Testis (tissue), 2 donors: ENCODE measurements at regions not wholly inside any gene's neighbourhood (a gene's known extent, or its start where the extent isn't known, plus 50 kb on each side); places are given as distances from the start of the nearest gene placed in this dataset.
"Not testable (repeated sequence)": the region's sequence is repeated elsewhere in the genome, so short reads cannot be mapped to it uniquely, and the experiment has no call there.

Source experiments
- DNase-seq: peaks from one replicate; pipeline ENCODE4 v3.0.0-alpha.2; 2019
- H3K27ac ChIP-seq, 2 donors: fragments of 200-600 bp; sonication (generic); one replicate each; pipeline ENCODE4 v1.5.1; 2019
- H3K27me3 ChIP-seq: fragments of 200-600 bp; sonication (generic); one replicate; pipeline ENCODE4 v1.5.1; 2019
- H3K36me3 ChIP-seq: fragments of 200-600 bp; sonication (generic); one replicate; pipeline ENCODE4 v1.5.1; 2017; ENCODE audit warnings: low read depth; ENCODE audit errors: missing control alignments
- H3K4me1 ChIP-seq: fragments of 200-600 bp; sonication (generic); one replicate; pipeline ENCODE4 v1.5.1; 2019
- H3K4me3 ChIP-seq, 2 donors: fragments of 200-600 bp; sonication (generic); one replicate each; pipeline ENCODE4 v1.5.1; 2017 to 2019
- H3K9me3 ChIP-seq: fragments of 200-600 bp; sonication (generic); one replicate; pipeline ENCODE4 v1.5.1; 2017
- CTCF ChIP-seq, 3 experiments: fragments of 450-650 bp in 2 of 3; fragments of 200-600 bp in 1 of 3; sonication (generic) in 1 of 3; IDR thresholded peaks; one replicate each; pipeline ENCODE4 v1.5.1; 2016 to 2019; ENCODE audit warnings: antibody characterized with exemption in 3 of 3, mild to moderate bottlenecking in 2 of 3, moderate library complexity in 1 of 3
- POLR2A ChIP-seq: fragments of 450-650 bp; IDR thresholded peaks from one replicate; pipeline ENCODE4 v1.6.1; 2017; ENCODE audit warnings: antibody characterized with exemption, mild to moderate bottlenecking, moderate library complexity
- WGBS, 2 donors: methylation state at CpG; one replicate each; pipeline ENCODE4 v1.1.5; 2018; 5-methylcytosine and 5-hydroxymethylcytosine counted together
- intact Hi-C: fragments of 100-400 bp; cut with DNase I; formaldehyde crosslinking; loops from one replicate; pipeline ENCODE4 v1.15.1; 2023; ENCODE audit warnings: low total_unique reads

- no peaks in the 10 kb centered on the region for H3K9me3 ChIP-seq
- peak overlapping the region; percentile 11 to 12 for H3K27ac ChIP-seq
- WGBS, 2 donors, result 38 to 44% methylated on average over 8 of the region's 8 CpGs
- peaks cover 10% of the 10 kb centered on the region for H3K4me1 ChIP-seq
- intact Hi-C loops, result no loop called here
- H3K27me3 ChIP-seq, result no peaks in the 10 kb centered on the region
- TF ChIP-seq CTCF (IDR thresholded peaks at IDR 0.05), result no peak
- no peak for TF ChIP-seq POLR2A
- no peaks in the 10 kb centered on the region for H3K36me3 ChIP-seq
- H3K4me3 ChIP-seq, result no peak overlapping the region
- DNase-seq, result peak; percentile 66
These were observed 233.2 kb downstream of the SPATA31A1 start for GRCh38 chr9:39588500-39589137.

DNA sequence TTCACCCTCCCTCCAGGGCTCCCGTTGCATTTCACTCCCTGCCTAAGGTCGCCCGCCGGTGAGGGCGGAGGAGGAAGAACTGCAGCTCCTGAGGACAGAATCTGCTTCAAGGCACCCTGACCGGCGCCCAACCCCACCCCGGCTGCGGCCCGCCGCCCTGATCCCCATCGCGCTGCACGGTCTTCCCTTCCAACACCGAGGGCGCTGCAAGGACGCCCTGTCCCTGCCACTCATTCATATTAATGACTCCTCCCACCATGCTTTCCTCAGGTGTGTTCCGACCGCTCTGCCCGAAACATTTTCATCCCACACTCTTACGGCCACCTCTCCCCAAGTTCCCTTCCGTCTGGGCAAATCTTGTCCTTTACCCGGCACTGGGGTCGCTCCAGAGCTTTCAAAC, 248.6 kb downstream of the SPATA31A1 start:
- WGBS, 2 donors, result 25% methylated on average over 5 of the region's 24 CpGs; no CpG with 5 or more reads in 1 of the 2 donors
- H3K27ac ChIP-seq, H3K27me3 ChIP-seq, H3K9me3 ChIP-seq, DNase-seq, H3K36me3 ChIP-seq, H3K4me1 ChIP-seq, H3K4me3 ChIP-seq, intact Hi-C loops: not testable (repeated sequence)

DNA sequence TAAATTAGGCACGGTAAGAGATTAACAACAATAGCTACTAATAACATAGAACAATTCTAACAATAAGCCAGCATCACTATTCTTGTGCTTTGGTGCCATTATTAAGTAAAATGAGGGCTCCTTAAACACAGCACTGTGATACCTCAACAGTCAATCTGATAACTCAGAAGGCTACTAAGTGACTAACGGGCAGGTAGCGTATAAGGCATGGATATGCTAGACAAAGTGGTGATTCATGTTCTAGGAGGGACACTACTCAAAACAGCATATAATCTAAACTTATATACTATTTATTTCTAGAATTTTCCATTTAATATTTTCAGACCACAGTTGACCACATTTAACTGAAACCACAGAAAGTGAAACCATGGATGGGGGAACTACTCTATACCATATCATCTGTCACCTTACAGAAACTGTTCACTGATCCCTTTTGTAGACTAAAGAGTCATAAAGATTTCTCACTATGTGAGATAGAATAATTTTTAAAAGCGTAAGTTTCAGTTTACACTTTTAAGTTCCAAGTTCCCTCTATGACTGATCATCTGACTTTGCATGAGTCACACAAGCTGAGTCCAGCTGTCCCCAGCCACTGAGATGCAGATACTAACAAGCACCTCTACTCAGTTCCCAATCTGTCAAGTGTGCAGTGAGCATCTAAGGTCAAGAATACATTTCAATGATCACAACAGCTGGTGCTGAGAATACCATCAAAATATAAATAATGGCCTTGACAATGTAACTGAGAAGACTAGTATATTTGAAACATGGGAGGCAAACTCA, 256.2 kb downstream of the SPATA31A1 start:
- H3K4me1 ChIP-seq, H3K27me3 ChIP-seq, H3K36me3 ChIP-seq, intact Hi-C loops, H3K4me3 ChIP-seq, H3K27ac ChIP-seq, DNase-seq, H3K9me3 ChIP-seq: not testable (repeated sequence)
- WGBS, 2 donors, result no CpG with 5 or more reads among the region's 4 CpGs

DNA sequence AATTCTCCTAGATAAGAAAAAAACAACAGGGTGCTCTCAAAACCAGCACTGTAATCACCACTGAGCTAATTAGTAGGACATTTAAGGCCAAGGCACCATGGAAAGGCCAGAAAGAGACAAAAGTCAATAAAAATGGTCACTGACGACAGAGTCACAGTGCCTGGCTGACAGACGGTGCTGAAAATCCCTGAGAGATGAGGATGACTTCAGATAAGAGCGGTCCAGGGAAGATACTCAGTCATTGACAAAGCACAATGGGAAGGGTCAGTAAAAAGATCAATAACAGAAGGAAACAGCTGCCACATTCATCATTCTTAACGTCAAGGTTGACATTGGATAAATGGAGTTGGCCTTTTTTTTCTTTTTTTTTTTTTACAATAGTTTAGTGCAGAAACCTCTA, 261.0 kb downstream of the SPATA31A1 start:
- H3K36me3 ChIP-seq, DNase-seq, H3K9me3 ChIP-seq, H3K4me1 ChIP-seq, H3K4me3 ChIP-seq, intact Hi-C loops, H3K27me3 ChIP-seq, H3K27ac ChIP-seq: not testable (repeated sequence)
- no CpG with 5 or more reads among the region's 4 CpGs for WGBS, 2 donors

DNA sequence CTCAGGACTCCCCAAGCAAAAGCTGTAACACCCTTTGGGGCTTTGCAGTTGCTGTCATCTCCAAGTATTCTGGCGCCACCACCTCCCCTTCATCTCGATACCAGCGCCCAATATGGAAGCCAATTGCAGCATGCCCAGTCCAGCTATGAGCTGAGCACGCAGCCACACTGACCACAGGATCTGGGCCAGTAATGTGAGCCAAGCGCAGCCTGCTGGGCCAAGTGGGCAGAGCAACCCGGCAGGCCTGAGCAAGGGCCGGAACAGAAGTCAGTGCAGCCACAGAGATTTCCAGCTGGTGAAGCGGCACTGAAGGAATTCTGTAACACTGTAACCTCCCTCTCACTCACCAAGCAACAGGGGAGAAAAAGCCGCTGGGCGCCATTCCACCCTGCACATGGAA, 268.6 kb downstream of the SPATA31A1 start:
- H3K9me3 ChIP-seq, DNase-seq, intact Hi-C loops, H3K4me1 ChIP-seq, H3K4me3 ChIP-seq, H3K36me3 ChIP-seq, H3K27ac ChIP-seq, H3K27me3 ChIP-seq: not testable (repeated sequence)
- WGBS, 2 donors, result no CpG with 5 or more reads among the region's 10 CpGs

DNA sequence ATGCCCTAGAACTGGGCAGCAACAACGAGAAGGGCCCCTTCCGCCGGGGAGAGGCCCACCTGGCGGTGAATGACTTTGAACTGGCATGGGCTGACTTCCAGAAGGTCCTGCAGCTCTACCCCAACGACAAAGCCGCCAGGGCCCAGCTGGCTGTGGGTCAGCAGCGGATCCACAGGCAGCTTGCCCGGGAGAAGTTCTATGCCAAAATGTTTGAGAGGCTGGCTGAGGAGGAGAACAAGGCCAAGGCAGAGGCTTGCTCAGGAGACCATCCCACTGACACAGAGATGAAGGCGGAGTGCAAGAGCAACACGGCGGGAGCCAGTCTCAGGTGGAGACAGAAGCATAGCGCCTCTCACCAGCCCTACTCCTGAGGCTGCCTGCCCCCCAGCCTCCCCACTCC, 276.6 kb downstream of the SPATA31A1 start:
- H3K4me3 ChIP-seq, DNase-seq, H3K27me3 ChIP-seq, intact Hi-C loops, H3K27ac ChIP-seq, H3K9me3 ChIP-seq, H3K4me1 ChIP-seq, H3K36me3 ChIP-seq: not testable (repeated sequence)
- whole genome bisulfite sequencing, 2 donors, result 100% methylated on average over 3 of the region's 12 CpGs; no CpG with 5 or more reads in 1 of the 2 donors

DNA sequence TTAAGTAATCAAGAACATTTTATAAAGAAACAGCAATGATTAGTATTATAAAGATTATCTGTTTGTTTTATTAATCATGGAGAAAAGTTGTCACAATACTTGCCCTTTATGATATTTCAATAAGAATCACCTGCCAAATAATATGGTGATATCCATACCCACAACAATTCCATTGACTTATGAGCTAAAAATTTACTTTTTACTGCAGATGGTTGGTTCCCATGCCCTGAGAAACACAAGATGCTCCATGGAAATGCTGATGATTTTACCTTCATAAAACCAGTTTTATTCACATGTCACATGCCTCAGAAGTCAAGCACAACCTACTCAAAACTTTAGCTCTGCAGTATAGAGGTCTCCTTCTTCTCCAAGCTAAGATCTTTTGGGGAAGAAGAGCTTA, 293.6 kb downstream of the SPATA31A1 start:
- DNase-seq, H3K4me1 ChIP-seq, H3K27me3 ChIP-seq, intact Hi-C loops, H3K4me3 ChIP-seq, H3K27ac ChIP-seq, H3K36me3 ChIP-seq, H3K9me3 ChIP-seq: not testable (repeated sequence)

- H3K36me3 ChIP-seq, H3K4me3 ChIP-seq, H3K4me1 ChIP-seq, H3K27ac ChIP-seq, DNase-seq, H3K27me3 ChIP-seq, H3K9me3 ChIP-seq, intact Hi-C loops: not testable (repeated sequence)
- WGBS, 2 donors, result no CpG with 5 or more reads among the region's 4 CpGs
These were observed 301.6 kb downstream of the SPATA31A1 start for GRCh38 chr9:39656960-39657603.

DNA sequence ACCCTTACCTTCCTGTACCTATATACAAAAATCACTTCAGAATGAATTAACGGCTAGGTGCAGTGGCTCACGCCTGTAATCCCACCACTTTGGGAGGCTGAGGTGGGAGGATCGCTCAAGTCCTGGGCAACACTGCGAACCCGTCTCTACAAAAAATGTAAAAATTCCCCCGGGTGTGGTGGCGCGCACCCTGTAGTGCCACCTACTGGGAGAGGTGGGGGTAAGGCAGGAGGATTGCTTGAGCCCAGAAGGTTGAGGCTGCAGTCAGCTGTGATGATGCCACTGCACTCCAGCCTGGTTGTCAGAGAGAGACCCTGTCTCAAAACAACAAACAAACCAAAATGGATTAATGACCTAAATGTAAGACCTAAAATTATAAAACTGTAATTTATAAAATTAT, 307.6 kb downstream of the SPATA31A1 start:
- WGBS, 2 donors, result no CpG with 5 or more reads among the region's 8 CpGs
- H3K9me3 ChIP-seq, H3K4me1 ChIP-seq, intact Hi-C loops, DNase-seq, H3K36me3 ChIP-seq, H3K27me3 ChIP-seq, H3K4me3 ChIP-seq, H3K27ac ChIP-seq: not testable (repeated sequence)

DNA sequence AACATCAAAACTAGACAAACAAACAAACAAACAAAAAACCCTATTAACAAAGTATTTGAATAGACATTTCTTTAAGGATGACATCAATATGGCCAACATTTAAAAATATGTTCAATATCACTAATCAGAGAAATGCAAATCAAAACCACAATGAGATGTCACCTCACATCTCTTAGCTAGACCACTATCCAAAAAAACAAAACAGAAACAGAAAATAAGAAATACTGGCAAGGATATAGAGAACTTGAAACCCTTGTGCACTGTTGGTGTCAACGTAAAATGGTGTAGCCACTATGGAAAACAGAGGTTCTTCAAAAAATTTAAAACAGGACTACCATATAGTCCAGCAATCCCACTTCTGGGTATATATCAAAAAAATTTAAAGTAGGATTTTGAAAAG, 308.2 kb downstream of the SPATA31A1 start:
- H3K4me1 ChIP-seq, H3K27me3 ChIP-seq, H3K9me3 ChIP-seq, intact Hi-C loops, H3K36me3 ChIP-seq, DNase-seq, H3K4me3 ChIP-seq, H3K27ac ChIP-seq: not testable (repeated sequence)
- WGBS, 2 donors, result no CpG with 5 or more reads among the region's 1 CpG

DNA sequence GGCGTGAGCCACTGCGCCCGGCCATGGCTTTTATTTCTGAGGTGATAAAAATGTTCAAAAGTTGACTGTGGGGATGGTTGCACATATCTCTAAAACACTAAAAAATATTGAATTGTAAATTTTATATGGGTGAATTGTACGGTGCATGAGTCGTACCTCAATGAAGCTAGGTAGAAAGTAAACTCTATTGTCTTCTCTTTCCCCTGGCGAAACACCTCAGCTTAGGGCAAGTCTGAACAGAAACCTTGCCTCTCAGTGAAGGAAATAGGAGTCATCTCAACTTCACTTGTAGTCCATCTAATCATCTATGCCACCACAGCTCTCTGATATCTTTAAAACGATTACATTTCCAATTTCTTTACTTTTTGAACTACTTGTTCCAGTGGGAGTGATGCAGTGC, 309.6 kb downstream of the SPATA31A1 start:
- H3K27me3 ChIP-seq, H3K27ac ChIP-seq, intact Hi-C loops, H3K4me1 ChIP-seq, H3K36me3 ChIP-seq, DNase-seq, H3K4me3 ChIP-seq, H3K9me3 ChIP-seq: not testable (repeated sequence)
- 85 to 100% methylated on average over 1 to 5 of the region's 7 CpGs for WGBS, 2 donors
